ENCODE measurements at regions not wholly inside any gene's neighbourhood (a gene's known extent, or its start where the extent isn't known, plus 50 kb on each side); places are given as distances from the start of the nearest gene placed in this dataset.

DNA sequence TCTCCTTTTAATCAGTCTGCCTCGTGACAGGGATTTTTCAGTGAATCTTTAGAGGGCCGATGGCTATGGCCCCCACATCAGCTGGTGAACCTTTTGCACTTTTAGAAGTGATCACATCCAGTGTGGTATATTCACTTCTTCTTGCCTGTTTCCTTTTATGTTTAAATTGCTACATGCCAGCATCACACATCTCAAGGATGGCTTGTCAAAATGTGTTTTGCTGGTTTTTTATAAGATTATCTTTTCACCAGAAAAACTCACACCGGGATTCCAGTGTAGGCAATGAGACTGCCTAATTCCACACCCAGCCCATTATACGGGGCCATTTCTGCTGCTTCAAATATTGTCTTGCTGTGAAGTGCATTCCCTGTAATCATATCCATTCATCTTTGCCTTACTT, 1151.7 kb upstream of the ADGRL4 start:
- TF ChIP-seq EP300 (conservative IDR thresholded peaks at IDR 0.05; ENCODE audit: poor library complexity, severe bottlenecking) (peak; percentile 88), SMC3 (conservative IDR thresholded peaks at IDR 0.05; ENCODE audit: poor library complexity) (no peak), POLR2AphosphoS5 (IDR thresholded peaks at IDR 0.05) (peak; percentile 84)
- no peaks in the 10 kb centered on the region for H3F3A ChIP-seq (ENCODE audit: insufficient read depth, low read length, poor library complexity, severe bottlenecking)
- H3K9me2 ChIP-seq (ENCODE audit: insufficient read depth, low read length), result no peaks in the 10 kb centered on the region
- no peak overlapping the region for H3K4me3 ChIP-seq (ENCODE audit: low read length)
- H3K27ac ChIP-seq (ENCODE audit: low read length), result no peak overlapping the region
- no peaks in the 10 kb centered on the region for H3K36me3 ChIP-seq (ENCODE audit: insufficient read depth, low read length)
- no peaks in the 10 kb centered on the region for H3K79me2 ChIP-seq (replicated peaks; ENCODE audit: insufficient read depth, low read length)
- H4K20me1 ChIP-seq (ENCODE audit: insufficient read depth), result no peaks in the 10 kb centered on the region
- no peak overlapping the region for H2AFZ ChIP-seq (ENCODE audit: low read depth, low read length)
- H3K27me3 ChIP-seq (ENCODE audit: insufficient read depth, low read depth, low read length), result no peaks in the 10 kb centered on the region
- H3K4me2 ChIP-seq (ENCODE audit: low read length), result no peak overlapping the region
- no peak overlapping the region for H3K9ac ChIP-seq (ENCODE audit: low read length)
- H3K9me3 ChIP-seq (ENCODE audit: low read length), result no peaks in the 10 kb centered on the region

GRCh38 chr1:80155371-80155770, 1148.8 kb upstream of the ADGRL4 start:
- Histone ChIP-seq H4K20me1 (ENCODE audit: insufficient read depth) (no peaks in the 10 kb centered on the region), H2AFZ (ENCODE audit: low read depth, low read length) (no peak overlapping the region), H3K79me2 (replicated peaks; ENCODE audit: insufficient read depth, low read length) (no peaks in the 10 kb centered on the region), H3K36me3 (ENCODE audit: insufficient read depth, low read length) (no peaks in the 10 kb centered on the region), H3K4me3 (ENCODE audit: low read length) (no peak overlapping the region), H3K9ac (ENCODE audit: low read length) (no peak overlapping the region), H3K4me2 (ENCODE audit: low read length) (no peak overlapping the region), H3K9me2 (ENCODE audit: insufficient read depth, low read length) (no peaks in the 10 kb centered on the region), H3F3A (ENCODE audit: insufficient read depth, low read length, poor library complexity, severe bottlenecking) (no peaks in the 10 kb centered on the region), H3K27ac (ENCODE audit: low read length) (no peak overlapping the region), H3K9me3 (ENCODE audit: low read length) (no peaks in the 10 kb centered on the region), H3K27me3 (ENCODE audit: insufficient read depth, low read depth, low read length) (no peaks in the 10 kb centered on the region)
- TF ChIP-seq RAD21 (conservative IDR thresholded peaks at IDR 0.05) (no peak), SMC3 (conservative IDR thresholded peaks at IDR 0.05; ENCODE audit: poor library complexity) (no peak), EZH2 (IDR thresholded peaks at IDR 0.05; ENCODE audit: borderline replicate concordance, insufficient read depth, low read length, poor library complexity, severe bottlenecking) (no peak), MXI1 (conservative IDR thresholded peaks at IDR 0.05; ENCODE audit: poor library complexity, severe bottlenecking) (no peak), EP300 (conservative IDR thresholded peaks at IDR 0.05; ENCODE audit: poor library complexity, severe bottlenecking) (no peak), POLR2AphosphoS5 (IDR thresholded peaks at IDR 0.05) (no peak), TAF1 (IDR thresholded peaks at IDR 0.05; ENCODE audit: low read depth) (no peak)
- TF ChIP-seq, protein P1, sequence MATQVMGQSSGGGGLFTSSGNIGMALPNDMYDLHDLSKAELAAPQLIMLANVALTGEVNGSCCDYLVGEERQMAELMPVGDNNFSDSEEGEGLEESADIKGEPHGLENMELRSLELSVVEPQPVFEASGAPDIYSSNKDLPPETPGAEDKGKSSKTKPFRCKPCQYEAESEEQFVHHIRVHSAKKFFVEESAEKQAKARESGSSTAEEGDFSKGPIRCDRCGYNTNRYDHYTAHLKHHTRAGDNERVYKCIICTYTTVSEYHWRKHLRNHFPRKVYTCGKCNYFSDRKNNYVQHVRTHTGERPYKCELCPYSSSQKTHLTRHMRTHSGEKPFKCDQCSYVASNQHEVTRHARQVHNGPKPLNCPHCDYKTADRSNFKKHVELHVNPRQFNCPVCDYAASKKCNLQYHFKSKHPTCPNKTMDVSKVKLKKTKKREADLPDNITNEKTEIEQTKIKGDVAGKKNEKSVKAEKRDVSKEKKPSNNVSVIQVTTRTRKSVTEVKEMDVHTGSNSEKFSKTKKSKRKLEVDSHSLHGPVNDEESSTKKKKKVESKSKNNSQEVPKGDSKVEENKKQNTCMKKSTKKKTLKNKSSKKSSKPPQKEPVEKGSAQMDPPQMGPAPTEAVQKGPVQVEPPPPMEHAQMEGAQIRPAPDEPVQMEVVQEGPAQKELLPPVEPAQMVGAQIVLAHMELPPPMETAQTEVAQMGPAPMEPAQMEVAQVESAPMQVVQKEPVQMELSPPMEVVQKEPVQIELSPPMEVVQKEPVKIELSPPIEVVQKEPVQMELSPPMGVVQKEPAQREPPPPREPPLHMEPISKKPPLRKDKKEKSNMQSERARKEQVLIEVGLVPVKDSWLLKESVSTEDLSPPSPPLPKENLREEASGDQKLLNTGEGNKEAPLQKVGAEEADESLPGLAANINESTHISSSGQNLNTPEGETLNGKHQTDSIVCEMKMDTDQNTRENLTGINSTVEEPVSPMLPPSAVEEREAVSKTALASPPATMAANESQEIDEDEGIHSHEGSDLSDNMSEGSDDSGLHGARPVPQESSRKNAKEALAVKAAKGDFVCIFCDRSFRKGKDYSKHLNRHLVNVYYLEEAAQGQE (IDR thresholded peaks at IDR 0.05; ENCODE audit: borderline replicate concordance), result no peak
- TF ChIP-seq, protein P2, sequence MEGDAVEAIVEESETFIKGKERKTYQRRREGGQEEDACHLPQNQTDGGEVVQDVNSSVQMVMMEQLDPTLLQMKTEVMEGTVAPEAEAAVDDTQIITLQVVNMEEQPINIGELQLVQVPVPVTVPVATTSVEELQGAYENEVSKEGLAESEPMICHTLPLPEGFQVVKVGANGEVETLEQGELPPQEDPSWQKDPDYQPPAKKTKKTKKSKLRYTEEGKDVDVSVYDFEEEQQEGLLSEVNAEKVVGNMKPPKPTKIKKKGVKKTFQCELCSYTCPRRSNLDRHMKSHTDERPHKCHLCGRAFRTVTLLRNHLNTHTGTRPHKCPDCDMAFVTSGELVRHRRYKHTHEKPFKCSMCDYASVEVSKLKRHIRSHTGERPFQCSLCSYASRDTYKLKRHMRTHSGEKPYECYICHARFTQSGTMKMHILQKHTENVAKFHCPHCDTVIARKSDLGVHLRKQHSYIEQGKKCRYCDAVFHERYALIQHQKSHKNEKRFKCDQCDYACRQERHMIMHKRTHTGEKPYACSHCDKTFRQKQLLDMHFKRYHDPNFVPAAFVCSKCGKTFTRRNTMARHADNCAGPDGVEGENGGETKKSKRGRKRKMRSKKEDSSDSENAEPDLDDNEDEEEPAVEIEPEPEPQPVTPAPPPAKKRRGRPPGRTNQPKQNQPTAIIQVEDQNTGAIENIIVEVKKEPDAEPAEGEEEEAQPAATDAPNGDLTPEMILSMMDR (IDR thresholded peaks at IDR 0.05; ENCODE audit: poor library complexity, severe bottlenecking), result no peak

- Histone ChIP-seq H3K27ac (ENCODE audit: low read length) (no peak overlapping the region), H3K79me2 (replicated peaks; ENCODE audit: insufficient read depth, low read length) (no peaks in the 10 kb centered on the region), H4K20me1 (ENCODE audit: insufficient read depth) (no peaks in the 10 kb centered on the region), H3K36me3 (ENCODE audit: insufficient read depth, low read length) (no peaks in the 10 kb centered on the region), H3K9me3 (ENCODE audit: low read length) (no peaks in the 10 kb centered on the region), H3F3A (ENCODE audit: insufficient read depth, low read length, poor library complexity, severe bottlenecking) (no peaks in the 10 kb centered on the region), H3K9me2 (ENCODE audit: insufficient read depth, low read length) (no peaks in the 10 kb centered on the region), H3K9ac (ENCODE audit: low read length) (no peak overlapping the region), H3K4me2 (ENCODE audit: low read length) (no peak overlapping the region), H3K27me3 (ENCODE audit: insufficient read depth, low read depth, low read length) (no peaks in the 10 kb centered on the region), H3K4me3 (ENCODE audit: low read length) (no peak overlapping the region), H2AFZ (ENCODE audit: low read depth, low read length) (no peak overlapping the region)
- TF ChIP-seq TAF1 (IDR thresholded peaks at IDR 0.05; ENCODE audit: low read depth) (no peak), SMC3 (conservative IDR thresholded peaks at IDR 0.05; ENCODE audit: poor library complexity) (no peak), EP300 (conservative IDR thresholded peaks at IDR 0.05; ENCODE audit: poor library complexity, severe bottlenecking) (no peak), RAD21 (conservative IDR thresholded peaks at IDR 0.05) (no peak)
- TF ChIP-seq, protein P1 (IDR thresholded peaks at IDR 0.05; ENCODE audit: borderline replicate concordance), result no peak
Measured at GRCh38 chr1:80154176-80154575, 1147.6 kb upstream of the ADGRL4 start.

All from neural cell (in vitro differentiated cells).